SH-SY5Y (cell line): ENCODE measurements at regions not wholly inside any gene's neighbourhood (a gene's known extent, or its start where the extent isn't known, plus 50 kb on each side); places are given as distances from the start of the nearest gene placed in this dataset.

Experiments
- GATA2 ChIP-seq: IDR thresholded peaks from 2 replicates; pipeline ENCODE4 v1.6.1; 2011; ENCODE audit warnings: mild to moderate bottlenecking, low read depth, low read length
- GATA3 ChIP-seq: IDR thresholded peaks from 2 replicates; pipeline ENCODE4 v1.6.1; 2011; ENCODE audit warnings: low read depth, mild to moderate bottlenecking, low read length, moderate library complexity

- TF ChIP-seq GATA2 (no peak), GATA3 (no peak)
Measured at GRCh38 chr7:16369855-16370254, 51.5 kb downstream of the CRPPA start.
